ENCODE measurements at regions not wholly inside any gene's neighbourhood (a gene's known extent, or its start where the extent isn't known, plus 50 kb on each side); places are given as distances from the start of the nearest gene placed in this dataset.

GRCh38 chr7:155225095-155225494 is 72.6 kb upstream of the INSIG1 start:
- TF ChIP-seq, protein P1, sequence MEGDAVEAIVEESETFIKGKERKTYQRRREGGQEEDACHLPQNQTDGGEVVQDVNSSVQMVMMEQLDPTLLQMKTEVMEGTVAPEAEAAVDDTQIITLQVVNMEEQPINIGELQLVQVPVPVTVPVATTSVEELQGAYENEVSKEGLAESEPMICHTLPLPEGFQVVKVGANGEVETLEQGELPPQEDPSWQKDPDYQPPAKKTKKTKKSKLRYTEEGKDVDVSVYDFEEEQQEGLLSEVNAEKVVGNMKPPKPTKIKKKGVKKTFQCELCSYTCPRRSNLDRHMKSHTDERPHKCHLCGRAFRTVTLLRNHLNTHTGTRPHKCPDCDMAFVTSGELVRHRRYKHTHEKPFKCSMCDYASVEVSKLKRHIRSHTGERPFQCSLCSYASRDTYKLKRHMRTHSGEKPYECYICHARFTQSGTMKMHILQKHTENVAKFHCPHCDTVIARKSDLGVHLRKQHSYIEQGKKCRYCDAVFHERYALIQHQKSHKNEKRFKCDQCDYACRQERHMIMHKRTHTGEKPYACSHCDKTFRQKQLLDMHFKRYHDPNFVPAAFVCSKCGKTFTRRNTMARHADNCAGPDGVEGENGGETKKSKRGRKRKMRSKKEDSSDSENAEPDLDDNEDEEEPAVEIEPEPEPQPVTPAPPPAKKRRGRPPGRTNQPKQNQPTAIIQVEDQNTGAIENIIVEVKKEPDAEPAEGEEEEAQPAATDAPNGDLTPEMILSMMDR (IDR thresholded peaks at IDR 0.05) = no peak
- TF ChIP-seq EZH2 (IDR thresholded peaks at IDR 0.05) (no peak), EZH2phosphoT487 (IDR thresholded peaks at IDR 0.05) (no peak)

Measured in neural progenitor cell (in vitro differentiated cells).